H9 (cell line): ENCODE measurements at regions not wholly inside any gene's neighbourhood (a gene's known extent, or its start where the extent isn't known, plus 50 kb on each side); places are given as distances from the start of the nearest gene placed in this dataset.

Experiments used
- DNase-seq: peaks from one replicate; pipeline ENCODE4 v3.0.0-alpha.2; 2017
- H2AFZ ChIP-seq: one replicate; pipeline ENCODE4 v1.6.1; 2013; ENCODE audit warnings: mild to moderate bottlenecking, low read length, control low read depth, moderate library complexity
- H2AK5ac ChIP-seq: 2 replicates; pipeline ENCODE4 v1.6.1; 2013; ENCODE audit warnings: low read length, control low read depth, mixed read lengths; ENCODE audit not compliant: insufficient read length
- H2BK120ac ChIP-seq: one replicate; pipeline ENCODE4 v1.6.1; 2013; ENCODE audit warnings: low read depth, mild to moderate bottlenecking, low read length, control low read depth, inconsistent platforms; ENCODE audit not compliant: poor library complexity, severe bottlenecking
- H2BK12ac ChIP-seq: 2 replicates; pipeline ENCODE4 v1.6.1; 2013; ENCODE audit warnings: low read length, control low read depth, mixed read lengths, low read depth; ENCODE audit not compliant: insufficient read length
- H2BK15ac ChIP-seq: 2 replicates; pipeline ENCODE4 v1.6.1; 2013; ENCODE audit warnings: low read depth, low read length, control low read depth
- H2BK20ac ChIP-seq: one replicate; pipeline ENCODE4 v1.6.1; 2013; ENCODE audit warnings: low read depth, mild to moderate bottlenecking, low read length, control low read depth, inconsistent platforms; ENCODE audit not compliant: poor library complexity, severe bottlenecking
- H2BK5ac ChIP-seq: 2 replicates; pipeline ENCODE4 v1.6.1; 2013; ENCODE audit warnings: low read length, control low read depth, mixed read lengths; ENCODE audit not compliant: insufficient read length
- H3K14ac ChIP-seq: 2 replicates; pipeline ENCODE4 v1.6.1; 2013; ENCODE audit warnings: low read length, control low read depth; ENCODE audit not compliant: insufficient read depth
- H3K18ac ChIP-seq: 2 replicates; pipeline ENCODE4 v1.6.1; 2013; ENCODE audit warnings: low read depth, mild to moderate bottlenecking, mixed read lengths, low read length, control low read depth; ENCODE audit not compliant: insufficient read length
- H3K23ac ChIP-seq: 2 replicates; pipeline ENCODE4 v1.6.1; 2013; ENCODE audit warnings: low read length, control low read depth, mixed read lengths, low read depth; ENCODE audit not compliant: insufficient read length
- H3K23me2 ChIP-seq: 2 replicates; pipeline ENCODE4 v1.6.1; 2013; ENCODE audit warnings: low read depth, mild to moderate bottlenecking, mixed read lengths, low read length, control low read depth; ENCODE audit not compliant: insufficient read length, poor library complexity, severe bottlenecking
- H3K27ac ChIP-seq: 2 replicates; pipeline ENCODE4 v1.5.1; 2013; ENCODE audit warnings: low read length, control low read depth, mixed read lengths, low read depth; ENCODE audit not compliant: insufficient read length
- H3K27me3 ChIP-seq: 2 replicates; pipeline ENCODE4 v1.6.1; 2013; ENCODE audit warnings: low read length, control low read depth, inconsistent platforms; ENCODE audit not compliant: insufficient read depth
- H3K4ac ChIP-seq: 2 replicates; pipeline ENCODE4 v1.6.1; 2013; ENCODE audit warnings: low read depth, mild to moderate bottlenecking, control low read depth, inconsistent platforms, low read length, moderate library complexity
- H3K4me1 ChIP-seq: 2 replicates; pipeline ENCODE4 v1.6.1; 2013; ENCODE audit warnings: low read length, control low read depth, inconsistent platforms; ENCODE audit not compliant: insufficient read depth
- H3K4me2 ChIP-seq: 2 replicates; pipeline ENCODE4 v1.6.1; 2013; ENCODE audit warnings: low read length, control low read depth, mixed read lengths; ENCODE audit not compliant: insufficient read length, insufficient read depth
- H3K56ac ChIP-seq: 2 replicates; pipeline ENCODE4 v1.6.1; 2013; ENCODE audit warnings: low read depth, mild to moderate bottlenecking, mixed read lengths, low read length, control low read depth; ENCODE audit not compliant: insufficient read length
- H3K79me1 ChIP-seq: 2 replicates; pipeline ENCODE4 v1.6.1; 2013; ENCODE audit warnings: low read depth, mild to moderate bottlenecking, moderate library complexity, low read length, control low read depth, inconsistent platforms; ENCODE audit not compliant: insufficient read depth, poor library complexity, severe bottlenecking
- H3K79me2 ChIP-seq: 2 replicates; pipeline ENCODE4 v1.6.1; 2013; ENCODE audit warnings: low read length, control low read depth, inconsistent platforms; ENCODE audit not compliant: insufficient read depth
- H3K9ac ChIP-seq: 2 replicates; pipeline ENCODE4 v1.6.1; 2013; ENCODE audit warnings: low read length, control low read depth, mixed read lengths; ENCODE audit not compliant: insufficient read length; ENCODE audit errors: extremely low read depth
- H3K9me3 ChIP-seq: one replicate; pipeline ENCODE4 v1.6.1; 2013; ENCODE audit warnings: low read depth, low read length, inconsistent platforms; ENCODE audit not compliant: control insufficient read depth
- H3T11ph ChIP-seq: one replicate; pipeline ENCODE4 v1.6.1; 2013; ENCODE audit warnings: mild to moderate bottlenecking, low read length, control low read depth, inconsistent platforms
- H4K20me1 ChIP-seq: one replicate; pipeline ENCODE4 v1.6.1; 2013; ENCODE audit not compliant: control insufficient read depth, insufficient read length, insufficient read depth
- H4K5ac ChIP-seq: 2 replicates; pipeline ENCODE4 v1.6.1; 2013; ENCODE audit warnings: low read depth, mild to moderate bottlenecking, mixed read lengths, low read length, control low read depth; ENCODE audit not compliant: insufficient read length
- H4K8ac ChIP-seq: replicated peaks from 2 replicates; pipeline ENCODE4 v1.6.1; 2013; ENCODE audit warnings: low read length, control low read depth, mixed read lengths, low read depth; ENCODE audit not compliant: insufficient read length
- H4K91ac ChIP-seq: 2 replicates; pipeline ENCODE4 v1.6.1; 2013; ENCODE audit warnings: low read depth, mild to moderate bottlenecking, moderate library complexity, mixed read lengths, low read length, control low read depth; ENCODE audit not compliant: insufficient read length
- H3K27ac Mint-ChIP-seq, 3 experiments: 2 replicates in 2 of 3; 3 replicates in 1 of 3; pipeline ENCODE4 v1.8.0; 2020 to 2021; ENCODE audit warnings: mixed read lengths in 3 of 3, mild to moderate bottlenecking in 1 of 3, moderate library complexity in 1 of 3
- H3K27me3 Mint-ChIP-seq: 2 replicates; pipeline ENCODE4 v1.8.0; 2021; ENCODE audit warnings: low read depth, mild to moderate bottlenecking, moderate library complexity, mixed read lengths
- H3K36me3 Mint-ChIP-seq, 3 experiments: 2 replicates in 2 of 3; 3 replicates in 1 of 3; pipeline ENCODE4 v1.8.0; 2020 to 2021; ENCODE audit warnings: low read depth in 3 of 3, mixed read lengths in 3 of 3; ENCODE audit not compliant: insufficient read depth in 1 of 3
- H3K4me1 Mint-ChIP-seq, 2 experiments: 2 replicates each; pipeline ENCODE4 v1.8.0; 2020; ENCODE audit warnings: mixed read lengths in 2 of 2
- H3K4me3 Mint-ChIP-seq, 2 experiments: 2 replicates in 1 of 2; 3 replicates in 1 of 2; pipeline ENCODE4 v1.8.0; 2020 to 2021; ENCODE audit warnings: mild to moderate bottlenecking in 2 of 2, mixed read lengths in 2 of 2, moderate library complexity in 1 of 2
- H3K9me3 Mint-ChIP-seq, 2 experiments: 2 replicates in 1 of 2; 3 replicates in 1 of 2; pipeline ENCODE4 v1.8.0; 2020; ENCODE audit warnings: mild to moderate bottlenecking in 2 of 2, mixed read lengths in 2 of 2, moderate library complexity in 1 of 2
- CTCF ChIP-seq: fragments of 200-600 bp; sonication (generic); conservative IDR thresholded peaks from 3 replicates; pipeline ENCODE4 v1.8.0; 2021; ENCODE audit warnings: antibody characterized with exemption, mild to moderate bottlenecking
- WGBS: extraction: QIAGEN DNeasy Blood & Tissue Kit; methylation state at CpG from one replicate; pipeline ENCODE4 v1.1.7; 2013; ENCODE audit warnings: missing lambda C conversion rate, low lambda C conversion rate, mixed read lengths; ENCODE audit not compliant: insufficient read length; ENCODE audit errors: extremely low coverage; 5-methylcytosine and 5-hydroxymethylcytosine counted together

- Histone ChIP-seq H3K23me2 (no peaks in the 10 kb centered on the region), H3K9me3 (no peaks in the 10 kb centered on the region), H3K79me2 (no peaks in the 10 kb centered on the region), H3K9ac (no peak overlapping the region), H3K4ac (no peak overlapping the region), H2AK5ac (no peak overlapping the region), H3K4me1 (no peaks in the 10 kb centered on the region), H2BK12ac (no peak overlapping the region), H2BK20ac (no peak overlapping the region), H3K56ac (no peak overlapping the region), H2BK120ac (no peak overlapping the region), H3K27me3 (no peaks in the 10 kb centered on the region), H4K5ac (no peak overlapping the region), H3K79me1 (no peaks in the 10 kb centered on the region), H2AFZ (no peak overlapping the region), H4K8ac (no peak overlapping the region), H3K27ac (no peak overlapping the region), H2BK15ac (no peak overlapping the region), H3K23ac (no peak overlapping the region), H3T11ph (no peak overlapping the region), H3K18ac (no peak overlapping the region), H4K91ac (no peak overlapping the region), H3K4me2 (no peak overlapping the region), H2BK5ac (no peak overlapping the region), H3K14ac (no peak overlapping the region), H4K20me1 (no peaks in the 10 kb centered on the region)
- no peak overlapping the region for H3K4me3 Mint-ChIP-seq
- no peaks in the 10 kb centered on the region for H3K27me3 Mint-ChIP-seq
- H3K9me3 Mint-ChIP-seq = no peaks in the 10 kb centered on the region
- no peak for TF ChIP-seq CTCF
- no peak for DNase-seq
- WGBS = no CpG with 5 or more reads among the region's 2 CpGs
- no peaks in the 10 kb centered on the region for H3K4me1 Mint-ChIP-seq
- H3K36me3 Mint-ChIP-seq = no peaks in the 10 kb centered on the region
- H3K27ac Mint-ChIP-seq = no peak overlapping the region
Observed at GRCh38 chr15:95588056-95588455, 742.4 kb upstream of the NR2F2 start.
